SK-N-SH (cell line): ENCODE measurements at regions not wholly inside any gene's neighbourhood (a gene's known extent, or its start where the extent isn't known, plus 50 kb on each side); places are given as distances from the start of the nearest gene placed in this dataset.

ENCODE experiments used
- CTCF ChIA-PET: fragments of 300-600, 350-600 bp; formaldehyde crosslinking; extraction: SDS; loops from one replicate; lab custom pipeline; 2021; lab: Yijun Ruan, JAX
- POLR2A ChIA-PET: fragments of 350-600 bp; sonication (Branson Sonifier 250); formaldehyde crosslinking; extraction: SDS; loops from one replicate; lab custom pipeline; 2020; ENCODE audit warnings: antibody characterized with exemption, inconsistent platforms; lab: Yijun Ruan, JAX
- DNase-seq: peaks from one replicate; pipeline ENCODE4 v3.0.0; 2012
- H2AFZ ChIP-seq: fragments of 200-600 bp; sonication (generic); 2 replicates; pipeline ENCODE4 v1.8.1; 2016; ENCODE audit warnings: antibody characterized with exemption, mild to moderate bottlenecking, low read depth
- H3F3A ChIP-seq: fragments of 200-600 bp; sonication (generic); replicated peaks from 2 replicates; pipeline ENCODE3; 2016; ENCODE audit warnings: antibody characterized with exemption, mild to moderate bottlenecking; ENCODE audit not compliant: insufficient read depth
- H3K27ac ChIP-seq, 2 experiments: fragments of 200-500 bp in 1 of 2; fragments of 200-600 bp in 1 of 2; sonication (Bioruptor generic) in 1 of 2; sonication (generic), shearing (Covaris generic) in 1 of 2; 2 replicates each; pipeline versions ENCODE4 v1.5.1 to v1.6.1; 2014 to 2016; ENCODE audit warnings: low read depth in 2 of 2, inconsistent platforms in 1 of 2, low read length in 1 of 2, mild to moderate bottlenecking in 1 of 2, mixed read lengths in 1 of 2
- H3K27me3 ChIP-seq: fragments of 200-600 bp; sonication (generic), shearing (Covaris generic); 2 replicates; pipeline ENCODE4 v1.6.1; 2016; ENCODE audit warnings: mixed run types; ENCODE audit not compliant: insufficient read depth
- H3K36me3 ChIP-seq, 2 experiments: fragments of 200-500 bp in 1 of 2; fragments of 200-600 bp in 1 of 2; sonication (Bioruptor generic) in 1 of 2; sonication (generic) in 1 of 2; replicated peaks in 1 of 2; 2 replicates each; pipeline versions ENCODE3 to v1.5.1; 2014 to 2016; ENCODE audit warnings: low read length in 1 of 2, mild to moderate bottlenecking in 1 of 2; ENCODE audit not compliant: insufficient read depth in 2 of 2, control insufficient read depth in 1 of 2
- H3K4me1 ChIP-seq, 2 experiments: fragments of 200-500 bp in 1 of 2; fragments of 200-600 bp in 1 of 2; sonication (Bioruptor generic) in 1 of 2; sonication (generic), shearing (Covaris generic) in 1 of 2; 2 replicates each; pipeline versions ENCODE4 v1.5.1 to v1.6.1; 2014 to 2016; ENCODE audit warnings: low read depth in 1 of 2, low read length in 1 of 2, mixed run types in 1 of 2; ENCODE audit not compliant: insufficient read depth in 2 of 2, control insufficient read depth in 1 of 2
- H3K4me2 ChIP-seq: fragments of 200-600 bp; sonication (generic), shearing (Covaris generic); 2 replicates; pipeline ENCODE4 v1.6.1; 2017; ENCODE audit warnings: mixed run types
- H3K4me3 ChIP-seq, 2 experiments: fragments of 200-500 bp in 1 of 2; fragments of 200-600 bp in 1 of 2; sonication (Bioruptor generic) in 1 of 2; sonication (generic), shearing (Covaris generic) in 1 of 2; 2 replicates each; pipeline versions ENCODE4 v1.5.1 to v1.8.1; 2014 to 2016; ENCODE audit warnings: low read depth in 2 of 2, inconsistent platforms in 1 of 2, low read length in 1 of 2, mild to moderate bottlenecking in 1 of 2, mixed read lengths in 1 of 2, moderate library complexity in 1 of 2
- H3K79me2 ChIP-seq: fragments of 200-600 bp; sonication (generic); 2 replicates; pipeline ENCODE4 v1.8.1; 2017; ENCODE audit warnings: mild to moderate bottlenecking; ENCODE audit not compliant: insufficient read depth
- H3K9ac ChIP-seq: fragments of 200-600 bp; sonication (generic); 2 replicates; pipeline ENCODE4 v1.6.1; 2017; ENCODE audit warnings: mixed run types
- H3K9me2 ChIP-seq: fragments of 200-600 bp; sonication (generic); 2 replicates; pipeline ENCODE4 v1.6.1; 2017; ENCODE audit warnings: mixed run types
- H3K9me3 ChIP-seq: fragments of 200-600 bp; sonication (generic); 2 replicates; pipeline ENCODE4 v1.6.1; 2017; ENCODE audit warnings: mixed run types, mild to moderate bottlenecking, moderate library complexity
- H4K20me1 ChIP-seq: fragments of 200-600 bp; sonication (generic); 2 replicates; pipeline ENCODE4 v1.6.1; 2017; ENCODE audit warnings: mild to moderate bottlenecking, mixed run types; ENCODE audit not compliant: insufficient read depth
- CHD2 ChIP-seq: fragments of 150-350 bp; IDR thresholded peaks from 2 replicates; pipeline ENCODE4 v1.6.1; 2018; ENCODE audit warnings: low read length; ENCODE audit not compliant: partially characterized antibody
- ELF1 ChIP-seq: IDR thresholded peaks from 2 replicates; pipeline ENCODE4 v1.4.0; 2012
- EP300 ChIP-seq, 2 experiments: IDR thresholded peaks; 2 replicates each; pipeline versions ENCODE4 v1.4.0 to v1.6.1; 2012; ENCODE audit warnings: borderline replicate concordance in 1 of 2, low read depth in 1 of 2, low read length in 1 of 2
- EZH2phosphoT487 ChIP-seq: fragments of 200-600 bp; sonication (generic); IDR thresholded peaks from 2 replicates; pipeline ENCODE4 v1.6.1; 2017; ENCODE audit warnings: low read depth, mixed run types, mild to moderate bottlenecking, antibody characterized with exemption, moderate library complexity, borderline replicate concordance
- FOXJ3 ChIP-seq: sonication (generic); formaldehyde crosslinking; IDR thresholded peaks from 2 replicates; pipeline ENCODE4 v1.5.1; 2020; ENCODE audit warnings: mild to moderate bottlenecking, missing genetic modification reagents
- GABPA ChIP-seq: IDR thresholded peaks from 2 replicates; pipeline ENCODE4 v1.4.0; 2012; ENCODE audit warnings: low read depth, mild to moderate bottlenecking
- GATA2 ChIP-seq: sonication (generic); formaldehyde crosslinking; IDR thresholded peaks from 2 replicates; pipeline ENCODE4 v1.5.0; 2020; ENCODE audit warnings: mild to moderate bottlenecking, missing genetic modification reagents
- JUND ChIP-seq: IDR thresholded peaks from 2 replicates; pipeline ENCODE4 v1.4.0; 2012
- MEF2A ChIP-seq: IDR thresholded peaks from 2 replicates; pipeline ENCODE4 v1.4.0; 2012; ENCODE audit warnings: low read depth, borderline replicate concordance
- NRF1 ChIP-seq: IDR thresholded peaks from 2 replicates; pipeline ENCODE4 v1.6.1; 2012; ENCODE audit warnings: low read depth, mild to moderate bottlenecking, low read length
- POLR2AphosphoS5 ChIP-seq: IDR thresholded peaks from 2 replicates; pipeline ENCODE4 v1.6.1; 2012; ENCODE audit warnings: low read depth, low read length
- RAD21 ChIP-seq: IDR thresholded peaks from 2 replicates; pipeline ENCODE4 v1.6.1; 2012; ENCODE audit warnings: mild to moderate bottlenecking, low read length
- RCOR1 ChIP-seq: fragments of 150-350 bp; IDR thresholded peaks from 2 replicates; pipeline ENCODE4 v1.6.1; 2017; ENCODE audit warnings: antibody characterized with exemption, low read length
- RFX5 ChIP-seq: IDR thresholded peaks from 2 replicates; pipeline ENCODE4 v1.6.1; 2012; ENCODE audit warnings: mild to moderate bottlenecking, improper control_type of control experiment, low read length
- SIN3A ChIP-seq: IDR thresholded peaks from 2 replicates; pipeline ENCODE4 v1.6.1; 2012; ENCODE audit warnings: low read depth, mild to moderate bottlenecking, low read length, moderate library complexity, borderline replicate concordance
- SMC3 ChIP-seq: IDR thresholded peaks from 2 replicates; pipeline ENCODE4 v1.6.1; 2012; ENCODE audit warnings: low read depth, low read length, improper control_type of control experiment
- YY1 ChIP-seq: IDR thresholded peaks from 2 replicates; pipeline ENCODE4 v1.4.0; 2012; ENCODE audit warnings: low read depth, mild to moderate bottlenecking
- WGBS: methylation state at CpG from one replicate; pipeline ENCODE4 v1.1.6; 2017; ENCODE audit warnings: low lambda C conversion rate; 5-methylcytosine and 5-hydroxymethylcytosine counted together
- TF ChIP-seq, protein P1 (sequence below): fragments of 200-600 bp; sonication (generic); IDR thresholded peaks from 2 replicates; pipeline ENCODE4 v1.6.1; 2017; ENCODE audit warnings: antibody characterized with exemption, mild to moderate bottlenecking, moderate library complexity
- TF ChIP-seq, protein P2 (sequence below): IDR thresholded peaks from 2 replicates; pipeline ENCODE4 v1.4.0; 2012; ENCODE audit warnings: low read depth, borderline replicate concordance
- TF ChIP-seq, protein P3 (sequence below): IDR thresholded peaks from 2 replicates; pipeline ENCODE4; 2012
- TF ChIP-seq, protein P4 (sequence below): IDR thresholded peaks from 2 replicates; pipeline ENCODE4 v1.4.0; 2012; ENCODE audit warnings: low read depth

DNA sequence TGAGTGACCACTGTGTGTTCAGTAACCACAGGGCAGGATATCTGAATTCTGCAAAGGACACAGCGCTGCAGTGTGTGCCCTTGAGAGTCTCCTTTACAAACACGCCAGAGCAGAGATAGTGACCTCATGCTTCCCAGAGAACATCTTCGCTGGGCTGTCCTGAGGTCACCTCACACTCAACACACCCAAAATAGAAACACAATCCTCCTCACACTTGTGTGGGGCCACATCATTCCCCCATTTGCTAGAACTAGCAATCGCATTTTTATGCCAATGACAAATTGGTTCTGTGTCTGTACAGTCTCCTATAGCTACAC is 140.1 kb upstream of the NRIP1 start:
- H3K4me3 ChIP-seq: no peak overlapping the region
- no peak overlapping the region for H2AFZ ChIP-seq
- no peaks in the 10 kb centered on the region for H3K4me1 ChIP-seq
- H3K36me3 ChIP-seq: no peaks in the 10 kb centered on the region
- H3K79me2 ChIP-seq: no peaks in the 10 kb centered on the region
- peaks cover 14% of the 10 kb centered on the region; the same call in 1 of the 2 replicates for H3K27me3 ChIP-seq
- no peak overlapping the region for H3K27ac ChIP-seq
- POLR2A ChIA-PET: no interaction called here
- no peaks in the 10 kb centered on the region for H3F3A ChIP-seq
- CTCF ChIA-PET: interaction anchor here (0.6 kb wide), 1 partner anchor 8 kb away, joined by 3 read pairs; no protein-coding TSS in a partner anchor
- no peaks in the 10 kb centered on the region for H3K9me3 ChIP-seq
- WGBS: 24% methylated on average over 3 of the region's 4 CpGs
- no peak overlapping the region for H3K9ac ChIP-seq
- no peak for TF ChIP-seq SMC3
- TF ChIP-seq, protein P1, sequence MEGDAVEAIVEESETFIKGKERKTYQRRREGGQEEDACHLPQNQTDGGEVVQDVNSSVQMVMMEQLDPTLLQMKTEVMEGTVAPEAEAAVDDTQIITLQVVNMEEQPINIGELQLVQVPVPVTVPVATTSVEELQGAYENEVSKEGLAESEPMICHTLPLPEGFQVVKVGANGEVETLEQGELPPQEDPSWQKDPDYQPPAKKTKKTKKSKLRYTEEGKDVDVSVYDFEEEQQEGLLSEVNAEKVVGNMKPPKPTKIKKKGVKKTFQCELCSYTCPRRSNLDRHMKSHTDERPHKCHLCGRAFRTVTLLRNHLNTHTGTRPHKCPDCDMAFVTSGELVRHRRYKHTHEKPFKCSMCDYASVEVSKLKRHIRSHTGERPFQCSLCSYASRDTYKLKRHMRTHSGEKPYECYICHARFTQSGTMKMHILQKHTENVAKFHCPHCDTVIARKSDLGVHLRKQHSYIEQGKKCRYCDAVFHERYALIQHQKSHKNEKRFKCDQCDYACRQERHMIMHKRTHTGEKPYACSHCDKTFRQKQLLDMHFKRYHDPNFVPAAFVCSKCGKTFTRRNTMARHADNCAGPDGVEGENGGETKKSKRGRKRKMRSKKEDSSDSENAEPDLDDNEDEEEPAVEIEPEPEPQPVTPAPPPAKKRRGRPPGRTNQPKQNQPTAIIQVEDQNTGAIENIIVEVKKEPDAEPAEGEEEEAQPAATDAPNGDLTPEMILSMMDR: no peak
- no peak for TF ChIP-seq POLR2AphosphoS5
- TF ChIP-seq YY1: no peak
- TF ChIP-seq RFX5: no peak
- TF ChIP-seq EZH2phosphoT487: no peak
- TF ChIP-seq, protein P2, sequence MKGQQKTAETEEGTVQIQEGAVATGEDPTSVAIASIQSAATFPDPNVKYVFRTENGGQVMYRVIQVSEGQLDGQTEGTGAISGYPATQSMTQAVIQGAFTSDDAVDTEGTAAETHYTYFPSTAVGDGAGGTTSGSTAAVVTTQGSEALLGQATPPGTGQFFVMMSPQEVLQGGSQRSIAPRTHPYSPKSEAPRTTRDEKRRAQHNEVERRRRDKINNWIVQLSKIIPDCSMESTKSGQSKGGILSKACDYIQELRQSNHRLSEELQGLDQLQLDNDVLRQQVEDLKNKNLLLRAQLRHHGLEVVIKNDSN: no peak
- TF ChIP-seq, protein P3, sequence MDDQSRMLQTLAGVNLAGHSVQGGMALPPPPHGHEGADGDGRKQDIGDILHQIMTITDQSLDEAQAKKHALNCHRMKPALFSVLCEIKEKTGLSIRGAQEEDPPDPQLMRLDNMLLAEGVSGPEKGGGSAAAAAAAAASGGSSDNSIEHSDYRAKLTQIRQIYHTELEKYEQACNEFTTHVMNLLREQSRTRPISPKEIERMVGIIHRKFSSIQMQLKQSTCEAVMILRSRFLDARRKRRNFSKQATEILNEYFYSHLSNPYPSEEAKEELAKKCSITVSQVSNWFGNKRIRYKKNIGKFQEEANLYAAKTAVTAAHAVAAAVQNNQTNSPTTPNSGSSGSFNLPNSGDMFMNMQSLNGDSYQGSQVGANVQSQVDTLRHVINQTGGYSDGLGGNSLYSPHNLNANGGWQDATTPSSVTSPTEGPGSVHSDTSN: no peak
- TF ChIP-seq NRF1: no peak
- no peak for TF ChIP-seq GATA2
- TF ChIP-seq, protein P4, sequence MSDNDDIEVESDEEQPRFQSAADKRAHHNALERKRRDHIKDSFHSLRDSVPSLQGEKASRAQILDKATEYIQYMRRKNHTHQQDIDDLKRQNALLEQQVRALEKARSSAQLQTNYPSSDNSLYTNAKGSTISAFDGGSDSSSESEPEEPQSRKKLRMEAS: no peak
- TF ChIP-seq CHD2: no peak
- TF ChIP-seq JUND: no peak
- no peak for TF ChIP-seq SIN3A
- H3K4me2 ChIP-seq: no peak overlapping the region
- H4K20me1 ChIP-seq: no peaks in the 10 kb centered on the region
- H3K9me2 ChIP-seq: no peaks in the 10 kb centered on the region
- no peak for DNase-seq

DNA sequence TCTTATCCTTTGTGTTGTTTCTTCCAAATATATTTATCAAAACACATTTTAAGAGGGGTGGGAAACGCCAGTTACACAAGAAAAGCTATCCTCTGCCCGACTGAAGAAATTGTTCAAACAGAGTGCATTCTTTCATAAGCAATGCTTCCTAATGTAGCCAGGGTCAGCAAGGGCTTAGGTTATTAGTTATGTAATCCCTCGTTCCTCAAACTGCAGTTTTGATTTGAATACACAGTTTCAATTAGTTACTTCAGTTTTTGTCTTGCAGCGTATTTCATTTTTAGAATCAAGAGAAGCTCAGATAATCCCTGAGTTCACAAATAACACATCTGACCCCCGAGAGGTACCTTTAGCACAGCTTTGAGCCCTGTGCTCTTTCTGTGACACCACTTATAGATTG is 141.7 kb upstream of the NRIP1 start:
- H3K36me3 ChIP-seq: no peaks in the 10 kb centered on the region
- no peak overlapping the region for H3K27ac ChIP-seq
- H3K4me3 ChIP-seq: no peak overlapping the region
- H3K4me1 ChIP-seq: no peaks in the 10 kb centered on the region
- H2AFZ ChIP-seq: no peak overlapping the region
- H3K9ac ChIP-seq: no peak overlapping the region
- ChIA-PET CTCF (no interaction called here), POLR2A (no interaction called here)
- H3K79me2 ChIP-seq: no peaks in the 10 kb centered on the region
- no peaks in the 10 kb centered on the region for H3F3A ChIP-seq
- no peaks in the 10 kb centered on the region for H3K9me3 ChIP-seq
- H3K9me2 ChIP-seq: no peaks in the 10 kb centered on the region
- DNase-seq: no peak
- no peaks in the 10 kb centered on the region for H4K20me1 ChIP-seq
- 6% methylated on average over 5 of the region's 5 CpGs for WGBS
- peaks cover 16% of the 10 kb centered on the region for H3K27me3 ChIP-seq
- H3K4me2 ChIP-seq: no peak overlapping the region
- TF ChIP-seq, protein P1: no peak
- TF ChIP-seq FOXJ3 (CRISPR knock-in tag) (no peak), RFX5 (no peak), YY1 (no peak), GATA2 (no peak), ELF1 (no peak), CHD2 (no peak), MEF2A (no peak), RCOR1 (no peak), EP300 (IDR thresholded peaks at IDR 0.05; ENCODE audit: borderline replicate concordance in 1 of 2, low read depth in 1 of 2, low read length in 1 of 2) (no peak), RAD21 (no peak), GABPA (no peak)
- TF ChIP-seq, protein P2: no peak
- TF ChIP-seq, protein P3: no peak
